Fibroblast of skin of left quadriceps (primary cell): ENCODE measurements at regions not wholly inside any gene's neighbourhood (a gene's known extent, or its start where the extent isn't known, plus 50 kb on each side); places are given as distances from the start of the nearest gene placed in this dataset.
"Not testable (repeated sequence)": the region's sequence is repeated elsewhere in the genome, so short reads cannot be mapped to it uniquely, and the experiment has no call there.

Experiments used
- DNase-seq, 2 experiments: peaks; one replicate each; pipeline ENCODE4 v3.0.0-alpha.2; 2013; ENCODE audit warnings: low read depth in 2 of 2

DNA sequence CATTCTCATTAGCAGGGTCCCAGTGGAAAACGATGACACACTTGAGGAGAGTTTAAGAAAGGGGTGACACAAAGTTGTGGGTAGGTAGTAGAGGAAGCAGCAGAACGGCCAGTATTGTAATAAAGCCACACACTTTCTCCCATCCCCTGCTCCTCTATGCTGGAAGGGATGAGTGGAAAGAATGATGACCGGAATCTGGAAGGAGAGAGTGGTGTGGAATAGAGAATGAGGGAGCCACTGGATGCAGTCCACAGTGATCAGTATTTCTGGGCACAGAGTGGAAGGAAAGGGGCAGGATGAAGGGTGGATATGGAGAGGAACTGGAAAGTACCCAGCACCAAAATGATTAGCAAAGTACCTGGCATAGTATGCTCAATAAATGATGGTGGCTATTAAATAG is 133.8 kb upstream of the DAB2 start:
- no peak for DNase-seq

DNA sequence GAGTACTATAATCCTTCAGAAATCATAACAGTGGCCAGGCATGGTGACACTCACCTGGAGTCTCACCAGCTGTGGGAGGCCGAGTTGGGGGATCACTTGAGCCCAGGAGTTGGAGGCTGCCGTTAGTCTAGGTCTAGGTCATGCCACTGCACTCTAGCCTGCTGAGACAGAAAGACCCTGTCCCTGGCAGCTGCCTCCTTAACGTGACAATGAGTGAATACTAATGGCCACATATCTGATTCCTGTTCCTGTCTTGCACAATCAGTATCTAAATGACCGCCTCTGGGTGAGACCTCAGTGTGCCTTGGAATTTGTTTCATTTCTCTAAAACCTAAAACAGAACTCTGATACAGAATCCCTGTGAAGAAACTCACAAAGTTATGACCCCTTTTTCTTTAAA is 131.0 kb upstream of the DAB2 start:
- DNase-seq: no peak

DNA sequence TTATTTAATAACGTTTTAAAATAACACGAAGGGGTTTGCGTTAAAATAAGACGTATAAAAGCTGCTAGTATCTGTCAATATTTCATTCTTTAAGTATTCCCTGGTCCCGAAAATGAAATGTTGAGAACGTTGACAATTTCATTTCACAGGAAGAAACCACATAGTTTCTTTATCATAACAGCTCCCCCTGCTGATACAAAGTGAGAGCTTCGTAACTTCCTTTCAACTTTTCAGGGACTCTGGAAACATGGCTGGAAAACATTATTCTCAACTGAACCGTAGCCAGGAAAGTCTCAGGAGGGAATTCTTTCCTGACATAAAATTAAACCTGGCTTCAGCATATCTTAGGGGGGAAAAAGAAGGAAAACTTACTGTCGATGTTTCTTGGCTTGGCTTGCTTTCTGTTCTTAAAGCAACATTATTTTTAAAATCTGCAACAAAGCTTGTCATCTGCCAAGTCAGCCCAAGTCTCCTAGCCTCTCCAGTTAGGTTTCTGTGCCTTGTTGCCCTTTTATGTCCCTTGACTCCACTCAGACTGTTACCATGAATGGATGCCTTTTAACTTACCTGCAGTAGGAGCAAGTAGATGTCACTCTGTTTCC is 122.9 kb upstream of the DAB2 start:
- DNase-seq: peak; percentile 78 to 82

DNA sequence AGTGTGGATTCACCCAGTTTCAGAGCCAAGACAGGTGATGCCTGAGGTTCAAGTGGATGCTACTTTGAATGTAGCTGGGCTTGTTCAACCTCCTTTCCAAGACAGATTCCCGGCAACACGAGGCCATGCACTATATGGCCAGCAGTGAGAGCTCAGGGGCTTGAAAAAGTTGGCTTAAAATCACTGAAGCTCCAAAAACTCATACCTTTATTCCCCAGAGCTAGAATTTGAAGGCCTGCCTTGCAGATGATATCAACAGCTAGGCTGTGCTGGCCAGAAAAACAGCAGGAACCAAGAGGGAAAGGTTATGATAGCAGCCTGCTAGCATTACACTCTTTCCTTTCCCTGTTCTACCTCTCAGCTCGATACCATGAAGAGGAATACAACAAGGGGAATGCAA is 120.2 kb upstream of the DAB2 start:
- no peak for DNase-seq

DNA sequence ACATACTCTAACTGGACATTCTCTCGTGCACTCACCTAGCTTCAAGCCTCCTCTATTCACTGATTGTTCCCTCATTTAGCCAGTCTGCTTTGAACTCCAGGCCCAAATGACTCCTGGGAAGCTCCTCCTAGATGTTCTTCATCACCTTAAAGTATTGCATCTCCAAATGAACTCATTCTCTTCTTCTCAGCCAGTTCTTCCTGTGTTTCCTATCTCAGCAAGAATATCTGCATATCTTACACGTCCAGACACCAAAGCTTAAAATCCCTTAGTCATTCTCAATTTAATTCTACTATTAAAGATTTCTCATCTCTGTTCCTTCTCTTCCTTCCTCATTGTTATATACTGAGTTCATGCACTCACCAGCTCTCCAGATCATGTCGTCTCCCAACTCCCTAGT is 118.6 kb upstream of the DAB2 start:
- DNase-seq: no peak

DNA sequence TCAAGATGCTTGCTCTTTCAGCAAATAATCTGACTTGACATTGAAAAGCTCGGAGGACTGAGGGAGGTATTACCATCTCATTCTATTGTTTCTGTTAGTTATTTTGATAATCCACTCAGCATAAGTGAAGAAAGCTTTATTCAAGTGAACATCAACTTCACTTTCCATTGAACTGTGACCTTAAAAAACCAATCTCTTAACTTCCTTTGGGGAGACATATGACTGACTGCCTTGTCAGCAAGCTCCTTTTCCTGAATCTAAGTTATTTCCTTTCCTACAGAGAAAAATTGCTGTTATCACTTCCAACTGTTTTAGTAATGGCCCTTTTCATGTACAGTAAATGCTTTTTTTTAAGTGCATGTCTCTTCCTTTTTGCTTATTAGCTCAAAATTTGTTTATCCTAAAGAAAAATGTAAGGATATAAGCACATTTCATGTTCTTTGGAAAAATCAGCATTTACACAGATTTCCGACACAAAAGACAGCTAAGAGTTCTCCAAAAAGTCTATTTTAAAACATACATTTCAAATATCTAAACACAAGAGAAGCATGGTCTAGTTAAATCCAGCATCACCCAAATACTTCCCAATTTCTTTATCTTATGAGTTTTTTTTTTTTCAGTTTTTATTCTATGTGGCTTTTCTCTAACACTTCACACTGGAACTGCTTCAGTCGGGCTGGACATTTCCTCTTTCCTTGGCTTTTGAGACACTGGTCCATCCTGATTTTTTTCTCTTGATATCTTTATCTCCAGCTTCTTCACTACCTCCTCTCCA is 117.9 kb upstream of the DAB2 start:
- DNase-seq: no peak

DNA sequence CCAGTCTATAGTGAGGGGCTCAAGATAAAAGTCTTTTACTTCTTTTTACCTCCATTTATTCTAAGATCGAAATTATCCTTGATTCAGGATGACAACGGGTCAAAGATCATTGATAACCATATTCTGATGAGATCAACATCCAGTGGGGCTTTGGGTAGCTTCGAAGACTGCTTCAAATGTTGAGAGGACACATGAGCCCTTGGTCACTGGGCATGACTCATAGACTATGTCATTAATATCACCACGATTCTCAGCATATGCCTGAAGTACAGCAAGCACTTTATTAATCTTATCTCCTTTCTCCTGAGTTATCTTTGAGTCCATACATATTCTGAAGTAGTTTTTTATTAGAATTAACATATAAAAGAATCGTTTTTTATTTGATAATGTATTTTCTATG is 117.1 kb upstream of the DAB2 start:
- no peak for DNase-seq

DNA sequence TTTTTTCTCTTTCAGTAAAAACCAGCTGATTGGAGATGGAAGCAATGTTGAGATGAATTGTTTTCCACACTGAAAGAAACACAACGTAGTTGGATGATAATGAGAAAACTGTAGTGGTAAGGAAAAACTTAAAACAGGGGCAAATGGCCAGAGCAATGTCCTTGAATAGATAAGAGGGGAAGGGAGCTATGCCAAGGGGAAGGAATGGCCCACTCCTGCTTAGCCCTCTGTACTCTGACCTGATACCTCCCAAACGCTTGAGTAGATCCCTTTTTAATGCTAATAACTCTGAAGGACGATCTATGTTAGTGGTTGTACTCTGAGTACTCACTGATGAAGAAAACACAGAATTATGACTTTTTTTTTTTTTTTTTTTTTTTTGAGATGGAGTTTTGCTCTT is 114.7 kb upstream of the DAB2 start:
- DNase-seq: no peak

DNA sequence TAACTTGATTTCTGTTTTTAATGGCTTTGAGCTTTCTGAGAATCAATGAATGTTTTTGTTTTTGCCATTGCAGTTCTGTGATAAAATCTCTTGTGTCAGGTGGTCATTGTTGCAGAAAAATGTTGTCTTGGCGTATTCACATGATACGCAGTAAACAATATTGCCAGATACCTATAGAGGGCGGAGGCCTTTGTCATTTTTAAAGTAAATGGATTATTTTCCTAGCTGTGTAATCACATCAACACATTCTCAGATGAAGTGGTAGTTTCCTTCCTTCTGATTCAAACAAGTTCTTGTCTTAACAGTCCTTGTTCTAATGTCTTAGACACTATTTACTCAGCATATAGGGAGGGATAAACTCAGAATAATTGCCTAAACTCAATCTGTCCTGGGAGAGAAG is 109.9 kb upstream of the DAB2 start:
- DNase-seq: no peak

DNA sequence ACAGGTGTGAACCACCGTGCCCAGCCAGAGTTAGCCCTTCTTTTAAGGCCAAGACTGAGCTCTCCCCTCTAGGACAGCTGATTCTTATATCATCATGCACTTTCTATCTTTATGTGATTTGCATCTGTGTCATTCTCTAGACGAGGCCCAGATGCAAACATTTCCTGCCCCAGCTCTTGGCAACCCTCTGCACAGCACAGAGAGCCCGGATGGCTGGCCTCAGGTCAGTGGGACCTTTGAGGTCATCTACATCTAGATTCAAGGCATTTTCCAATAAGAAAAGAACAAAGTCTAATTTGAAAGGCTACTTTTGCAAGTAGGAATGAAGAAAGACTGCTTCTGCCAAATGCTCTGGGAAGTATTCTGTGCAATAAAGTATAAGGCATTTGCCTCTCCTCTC is 109.0 kb upstream of the DAB2 start:
- no peak for DNase-seq

DNA sequence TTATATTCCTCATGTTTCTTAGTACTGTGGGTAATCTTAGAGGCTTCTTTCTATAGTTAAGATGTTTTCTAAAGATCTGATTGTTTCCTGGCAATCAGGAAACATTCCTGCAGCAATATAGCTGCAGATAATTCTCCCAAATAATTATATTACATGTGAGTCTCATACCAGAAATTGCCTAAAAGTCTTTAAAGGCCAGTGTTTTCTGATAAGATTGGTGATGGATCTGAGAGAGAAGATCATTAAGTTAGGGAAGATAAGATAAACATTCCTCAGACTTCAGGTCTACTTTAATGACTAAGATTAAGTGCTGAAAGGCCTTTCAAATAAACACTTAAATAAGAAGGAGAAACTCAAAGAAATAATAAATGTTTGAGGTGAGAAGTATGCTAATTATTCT is 107.7 kb upstream of the DAB2 start:
- no peak for DNase-seq

DNA sequence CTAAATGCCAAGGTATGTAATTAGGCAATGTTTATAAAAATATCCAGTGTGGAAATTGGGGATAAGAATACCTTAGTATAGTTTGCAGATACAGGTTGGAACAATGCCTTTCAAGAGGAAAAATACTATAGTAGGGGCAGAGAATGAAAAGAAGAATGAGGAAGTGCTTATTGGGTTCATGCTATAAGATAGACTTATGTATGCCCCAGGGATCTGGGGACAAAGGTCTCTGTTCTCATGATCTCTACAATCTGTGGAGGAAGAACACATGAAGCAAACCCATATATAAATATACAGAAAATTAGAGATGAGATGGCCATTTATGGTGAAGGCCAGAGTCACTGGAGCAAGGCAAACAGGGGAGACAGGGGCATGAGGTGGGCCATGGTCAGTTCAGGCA is 106.5 kb upstream of the DAB2 start:
- no peak for DNase-seq

DNA sequence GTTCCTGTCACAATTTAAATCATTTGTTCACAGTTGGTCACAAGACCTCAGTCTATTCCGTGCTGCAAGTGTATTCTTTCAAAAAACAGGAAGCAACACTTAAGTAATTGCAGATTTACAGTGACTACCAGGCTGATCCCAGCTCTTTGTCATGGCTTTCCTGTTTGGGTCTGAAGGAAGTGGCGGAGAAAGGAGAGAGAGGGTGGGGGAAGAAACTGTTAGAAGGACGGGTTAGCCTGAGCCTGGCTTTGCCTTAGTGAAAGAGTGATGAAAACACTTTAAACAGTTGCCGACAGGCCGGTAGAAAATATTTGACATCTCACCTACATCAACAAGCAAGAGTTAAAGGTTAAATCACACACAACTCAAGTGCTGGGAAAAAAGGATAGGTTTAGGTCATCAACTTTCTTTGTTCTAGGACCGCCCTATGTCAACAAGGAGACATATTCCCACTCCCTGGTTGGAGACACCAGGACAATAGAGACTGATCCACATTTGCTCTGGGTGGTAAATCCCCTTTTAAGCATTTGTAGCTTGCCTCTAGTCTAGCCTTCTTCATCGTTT is 102.2 kb upstream of the DAB2 start:
- DNase-seq: no peak

DNA sequence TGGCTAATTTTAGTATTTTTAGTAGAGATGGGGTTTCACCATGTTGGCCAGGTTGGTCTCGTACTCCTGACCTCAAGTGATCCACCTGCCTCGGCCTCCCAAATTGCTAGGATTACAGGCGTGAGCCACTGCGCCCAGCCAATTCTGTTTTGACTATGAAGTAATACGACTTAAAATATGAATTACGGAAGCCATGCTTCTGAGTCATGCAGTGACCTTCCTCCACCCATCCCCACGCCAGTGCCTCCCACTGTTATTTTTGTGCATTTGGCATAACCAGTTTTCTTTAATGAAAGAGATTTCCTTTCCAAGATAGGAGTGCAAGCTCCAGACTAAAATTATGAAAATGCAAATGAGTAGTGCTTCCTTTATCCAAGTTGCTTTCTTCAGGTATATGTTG is 101.0 kb upstream of the DAB2 start:
- not testable (repeated sequence) for DNase-seq

DNA sequence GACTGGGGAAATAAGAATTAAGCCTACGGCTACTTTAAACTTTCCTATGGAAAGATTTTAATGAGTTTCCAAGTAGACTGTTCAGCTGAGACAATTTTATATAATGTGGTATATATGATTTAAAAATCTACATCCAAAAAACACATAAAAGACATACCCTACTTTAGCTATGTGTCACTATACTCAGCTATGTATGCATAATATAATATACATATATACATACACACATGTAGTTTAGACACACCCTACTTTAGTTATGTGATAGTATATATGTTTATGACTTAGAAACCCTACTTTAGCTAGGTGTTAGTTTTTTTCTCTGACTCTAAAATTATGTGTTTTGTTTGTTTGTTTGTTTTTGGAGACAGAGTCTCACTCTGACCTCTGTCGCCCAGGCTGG is 100.5 kb upstream of the DAB2 start:
- no peak for DNase-seq

DNA sequence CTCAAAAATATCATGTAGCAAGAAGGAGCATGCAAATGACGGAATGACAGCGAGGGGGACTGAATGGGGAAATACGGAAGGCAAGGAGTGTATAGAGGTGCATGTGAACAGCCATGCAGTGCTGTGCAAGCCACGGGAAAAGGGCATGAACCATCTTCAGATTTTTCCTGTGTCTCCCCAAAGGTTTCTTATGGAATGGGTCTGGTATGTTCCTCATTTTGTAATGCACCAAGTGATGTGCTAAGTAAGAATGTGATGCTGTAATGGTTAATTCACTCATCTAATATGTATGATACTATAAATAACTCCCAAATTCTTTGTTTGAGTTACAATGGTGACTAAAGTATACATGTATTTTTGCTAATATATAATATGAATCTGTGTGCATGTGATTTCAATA is 99.0 kb upstream of the DAB2 start:
- peak; percentile 68 to 75 for DNase-seq

DNA sequence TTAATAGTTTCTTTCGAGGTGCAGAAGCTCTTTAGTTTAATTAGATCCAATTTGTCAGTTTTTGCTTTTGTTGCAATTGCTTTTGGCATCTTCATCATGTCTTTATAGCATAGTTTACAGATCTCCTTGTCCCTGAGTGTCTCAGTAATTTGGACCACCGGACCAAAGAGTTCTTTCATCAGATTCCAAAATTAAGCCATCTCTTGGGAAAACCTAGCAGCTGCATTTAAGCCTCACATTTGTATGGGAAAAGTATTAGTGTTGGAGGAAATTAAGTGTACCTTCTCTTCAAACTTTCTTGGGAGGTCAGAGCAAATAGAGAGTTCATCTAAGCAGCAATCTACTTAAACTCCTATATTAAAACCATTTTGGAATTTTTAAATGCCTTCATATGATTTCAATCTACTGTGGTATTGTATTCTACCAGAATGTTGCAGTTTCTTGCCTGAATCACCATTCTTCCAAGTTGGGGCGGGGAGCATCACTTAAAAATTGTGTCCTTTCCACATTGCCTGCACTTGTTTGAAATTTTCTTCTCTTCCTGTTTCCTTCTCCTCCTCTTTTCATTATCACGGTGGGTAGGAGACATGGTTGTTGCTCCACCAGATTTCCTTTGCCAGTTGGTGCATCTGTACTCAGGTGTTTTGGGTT is 97.3 kb upstream of the DAB2 start:
- peak in 1 of 2 experiments; percentile 23 for DNase-seq

DNA sequence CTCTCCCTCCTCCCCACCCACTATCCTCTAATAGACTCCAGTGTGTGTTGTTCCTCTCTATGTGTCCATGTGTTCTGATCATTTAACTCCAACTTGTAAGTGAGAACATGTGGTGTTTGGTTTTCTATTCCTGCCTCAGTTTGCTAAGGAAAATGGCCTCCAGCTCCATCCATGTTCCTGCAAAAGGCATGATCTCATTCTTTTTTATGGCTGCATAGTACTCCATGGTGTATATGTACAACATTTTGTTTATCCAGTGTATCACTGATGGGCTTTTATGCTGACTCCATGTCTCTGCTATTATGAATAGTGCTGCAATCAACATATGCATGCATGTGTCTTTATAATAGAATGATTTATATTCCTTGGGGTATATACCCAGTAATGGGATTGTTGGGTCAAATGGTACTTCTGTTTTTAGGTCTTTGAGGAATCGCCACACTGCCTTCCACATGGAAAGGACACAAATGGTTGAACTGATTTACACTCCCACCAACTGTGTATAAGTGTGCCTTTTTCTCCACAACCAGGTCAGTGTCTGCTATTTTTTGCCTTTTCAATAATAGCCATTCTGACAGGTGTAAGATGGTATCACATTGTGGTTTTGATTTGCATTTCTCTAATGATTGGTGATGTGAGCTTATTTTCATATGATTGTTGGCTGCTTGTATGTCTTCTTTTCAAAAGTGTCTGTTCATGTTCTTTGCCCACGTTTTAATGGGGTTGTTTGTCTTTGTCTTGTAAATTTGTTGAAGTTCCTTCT is 96.5 kb upstream of the DAB2 start:
- DNase-seq: no peak

DNA sequence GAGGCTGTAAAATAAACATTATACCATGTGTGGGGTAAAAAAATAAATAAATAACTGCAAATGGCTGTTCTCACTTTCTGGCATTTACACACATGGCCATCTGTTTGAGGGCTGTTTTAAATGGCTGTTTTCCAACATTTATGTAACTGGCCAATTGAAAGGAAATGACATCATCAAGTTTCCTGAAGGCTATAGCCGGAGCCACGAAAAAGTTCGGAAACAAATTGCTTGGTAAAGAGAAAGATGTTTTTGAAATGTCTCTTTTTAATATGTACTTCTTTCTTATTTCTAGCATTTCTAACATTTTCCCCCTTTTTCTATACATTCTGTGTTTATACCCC is 95.4 kb upstream of the DAB2 start:
- DNase-seq: peak; percentile 90 to 92

DNA sequence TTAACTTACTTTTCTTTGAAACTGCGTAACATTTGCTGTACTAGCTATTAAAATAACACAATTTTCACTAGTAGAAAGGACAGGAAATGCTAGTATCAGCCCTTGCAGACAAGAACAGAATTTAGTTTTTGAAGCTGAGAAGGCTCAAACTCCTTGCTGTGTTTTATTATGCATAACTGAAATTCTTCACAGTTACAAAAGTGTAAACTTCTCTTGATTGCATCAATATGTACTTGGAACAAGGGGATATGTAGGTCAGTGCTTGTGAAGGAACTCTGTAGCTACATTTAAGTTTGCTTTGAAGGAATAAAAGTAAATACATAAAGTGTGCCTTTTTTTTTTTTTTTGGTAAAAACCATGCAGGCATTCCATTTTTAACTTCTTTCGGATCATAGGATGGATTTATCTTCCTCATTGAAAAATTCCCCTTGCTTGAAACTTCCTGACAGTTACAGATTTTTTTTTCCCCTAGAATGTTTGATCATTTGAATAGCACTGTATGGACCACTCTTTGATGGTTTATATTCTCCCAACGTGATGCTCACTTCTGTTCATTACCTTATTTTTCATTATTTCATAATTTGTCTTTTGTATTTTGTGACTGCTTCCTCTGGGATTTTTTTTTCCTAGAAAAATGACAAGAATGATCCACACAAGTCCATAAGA is 94.9 kb upstream of the DAB2 start:
- peak; percentile 80 to 82 for DNase-seq

DNA sequence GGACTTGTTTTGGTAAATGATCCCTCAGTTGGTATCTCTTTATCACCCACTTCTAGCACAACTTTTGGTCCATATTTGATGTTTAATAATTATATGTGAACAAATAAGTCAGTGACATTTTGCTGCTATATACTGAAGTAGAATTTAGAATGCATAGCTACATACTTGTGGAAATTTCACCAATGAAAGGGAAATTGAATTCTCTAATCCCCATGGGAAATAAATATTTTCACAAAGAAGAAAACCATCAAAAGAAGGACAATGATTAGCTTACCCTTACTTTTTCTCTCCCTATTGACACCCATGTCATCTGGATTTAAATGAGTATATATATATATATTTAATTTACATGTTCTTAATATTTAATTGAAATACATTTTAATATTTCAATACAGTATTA is 94.3 kb upstream of the DAB2 start:
- DNase-seq: no peak

DNA sequence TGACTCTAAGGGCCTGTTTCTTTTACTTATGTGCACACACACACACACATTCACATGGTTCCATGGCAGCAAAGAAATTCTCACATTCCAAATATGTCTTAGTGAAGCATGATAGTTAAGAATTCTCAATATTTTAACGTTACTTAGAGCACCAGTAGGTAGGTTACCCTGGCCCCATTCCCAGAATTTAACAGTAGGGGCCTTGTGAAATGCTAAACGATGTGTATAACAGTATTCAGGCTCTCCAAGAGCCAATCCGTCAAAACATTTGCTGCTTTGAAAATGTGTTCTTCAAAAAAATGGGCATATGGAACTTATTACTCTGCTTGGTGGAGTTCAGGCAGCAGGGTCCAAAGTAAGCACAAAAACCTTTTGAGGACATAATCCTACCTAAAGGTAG is 93.7 kb upstream of the DAB2 start:
- peak; percentile 95 to 96 for DNase-seq
